NT2/D1 (cell line): ENCODE measurements at regions not wholly inside any gene's neighbourhood (a gene's known extent, or its start where the extent isn't known, plus 50 kb on each side); places are given as distances from the start of the nearest gene placed in this dataset.

Experiments used
- DNase-seq: peaks from one replicate; pipeline ENCODE4 v3.0.0-alpha.2; 2011; ENCODE audit warnings: low read depth, low spot score
- H3K27me3 ChIP-seq: 2 replicates; pipeline ENCODE4 v1.6.0; 2011; ENCODE audit warnings: mild to moderate bottlenecking; ENCODE audit not compliant: insufficient read length, insufficient read depth
- H3K36me3 ChIP-seq: 2 replicates; pipeline ENCODE4 v1.6.1; 2011; ENCODE audit warnings: mild to moderate bottlenecking, low read length, mixed read lengths; ENCODE audit not compliant: insufficient read depth, insufficient read length
- H3K4me1 ChIP-seq: 2 replicates; pipeline ENCODE4 v1.5.1; 2011; ENCODE audit not compliant: insufficient read depth, insufficient read length
- H3K4me3 ChIP-seq: 2 replicates; pipeline ENCODE4 v1.5.1; 2011; ENCODE audit warnings: low read depth; ENCODE audit not compliant: insufficient read length
- H3K9ac ChIP-seq: 2 replicates; pipeline ENCODE4 v1.6.0; 2011; ENCODE audit warnings: low read depth; ENCODE audit not compliant: insufficient read length
- H3K9me3 ChIP-seq: 2 replicates; pipeline ENCODE4 v1.5.1; 2011; ENCODE audit warnings: mild to moderate bottlenecking, low read length; ENCODE audit not compliant: insufficient read depth
- SUZ12 ChIP-seq: IDR thresholded peaks from 2 replicates; pipeline ENCODE4 v1.6.1; 2011; ENCODE audit not compliant: insufficient read length, insufficient read depth; ENCODE audit errors: extremely low read depth
- YY1 ChIP-seq: IDR thresholded peaks from 2 replicates; pipeline ENCODE4 v1.6.1; 2011; ENCODE audit not compliant: insufficient read length, insufficient read depth
- ZNF274 ChIP-seq: IDR thresholded peaks from 2 replicates; pipeline ENCODE4 v1.6.1; 2011; ENCODE audit warnings: mild to moderate bottlenecking, low read depth, low read length

DNA sequence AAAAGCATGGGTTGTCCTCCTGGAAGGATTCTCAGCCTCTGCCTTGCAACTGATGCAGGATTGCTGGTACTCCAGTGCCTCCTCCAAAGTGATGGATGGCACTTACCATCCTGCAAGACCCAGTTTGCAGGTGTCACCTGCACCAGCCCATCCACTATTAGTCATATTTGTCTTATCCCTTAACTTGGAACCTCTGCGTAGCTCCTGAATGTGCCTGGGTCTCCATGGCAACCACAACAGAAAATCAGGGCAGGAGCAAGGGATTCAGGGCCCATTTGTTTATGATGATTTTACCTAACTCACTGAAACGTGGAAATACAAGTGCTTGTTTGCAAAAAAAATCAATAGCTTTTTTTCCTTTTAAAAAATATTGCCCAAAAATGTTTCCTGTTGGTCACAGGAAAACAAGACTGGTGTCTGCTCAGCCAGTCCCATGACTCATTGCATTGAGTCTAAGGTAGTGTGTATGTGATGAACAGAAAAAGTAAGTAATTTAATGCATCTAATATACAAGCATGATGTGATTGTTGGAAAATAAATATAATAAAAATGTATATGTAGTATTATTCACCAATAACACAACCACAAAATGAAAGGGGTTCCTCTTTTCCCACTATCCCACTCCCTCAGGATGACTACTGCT is 1196.3 kb upstream of the TMEM132C start:
- no peak overlapping the region for H3K9ac ChIP-seq
- H3K4me1 ChIP-seq = no peaks in the 10 kb centered on the region
- TF ChIP-seq ZNF274 (no peak), YY1 (no peak), SUZ12 (no peak)
- no peaks in the 10 kb centered on the region for H3K9me3 ChIP-seq
- DNase-seq = no peak
- no peaks in the 10 kb centered on the region for H3K27me3 ChIP-seq
- H3K36me3 ChIP-seq = no peaks in the 10 kb centered on the region
- no peak overlapping the region for H3K4me3 ChIP-seq

DNA sequence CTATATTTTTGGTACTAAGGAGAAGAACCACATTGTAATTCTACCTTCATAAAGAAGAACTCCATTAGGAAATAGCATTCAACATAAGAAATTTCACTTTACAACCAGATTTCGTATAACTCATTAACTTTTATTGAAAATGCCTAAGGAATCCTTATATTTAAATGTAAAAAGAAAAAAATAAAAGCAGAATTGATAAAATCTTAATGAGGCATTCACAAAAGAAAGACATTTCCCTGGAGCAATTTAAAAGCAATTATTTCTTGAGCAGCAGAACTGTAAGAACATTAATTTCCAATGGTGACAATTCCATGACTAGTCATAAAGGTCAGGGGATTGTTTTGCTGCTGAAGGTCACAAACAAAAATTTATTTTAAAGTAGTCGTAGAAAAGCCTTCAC is 1192.8 kb upstream of the TMEM132C start:
- H3K4me3 ChIP-seq = no peak overlapping the region
- H3K9me3 ChIP-seq = no peaks in the 10 kb centered on the region
- no peak for DNase-seq
- H3K9ac ChIP-seq = no peak overlapping the region
- TF ChIP-seq SUZ12 (no peak), ZNF274 (no peak), YY1 (no peak)
- no peaks in the 10 kb centered on the region for H3K27me3 ChIP-seq
- H3K4me1 ChIP-seq = no peaks in the 10 kb centered on the region
- no peaks in the 10 kb centered on the region for H3K36me3 ChIP-seq

DNA sequence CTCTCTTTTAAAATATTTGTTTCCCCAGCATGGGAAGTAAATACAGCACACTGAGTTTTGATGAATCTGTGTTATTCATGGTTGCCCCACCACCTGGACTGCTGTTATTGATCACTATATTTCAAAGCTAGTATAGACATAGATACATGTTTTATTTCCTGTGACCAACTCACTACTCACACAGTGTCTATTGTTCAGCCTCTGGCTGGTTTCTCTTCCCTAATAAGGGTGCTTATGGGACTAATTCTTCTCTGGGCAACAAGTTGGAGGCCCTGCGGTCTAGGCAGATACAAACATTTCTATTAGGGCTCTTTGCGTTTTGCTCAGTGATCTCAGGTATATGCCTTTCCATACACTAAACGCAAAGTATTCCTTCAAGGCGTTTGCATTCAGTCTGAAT is 1191.0 kb upstream of the TMEM132C start:
- TF ChIP-seq SUZ12 (no peak), YY1 (no peak), ZNF274 (no peak)
- H3K4me3 ChIP-seq = no peak overlapping the region
- H3K4me1 ChIP-seq = no peaks in the 10 kb centered on the region
- no peak overlapping the region for H3K9ac ChIP-seq
- DNase-seq = no peak
- H3K27me3 ChIP-seq = no peaks in the 10 kb centered on the region
- H3K36me3 ChIP-seq = no peaks in the 10 kb centered on the region
- H3K9me3 ChIP-seq = no peaks in the 10 kb centered on the region

DNA sequence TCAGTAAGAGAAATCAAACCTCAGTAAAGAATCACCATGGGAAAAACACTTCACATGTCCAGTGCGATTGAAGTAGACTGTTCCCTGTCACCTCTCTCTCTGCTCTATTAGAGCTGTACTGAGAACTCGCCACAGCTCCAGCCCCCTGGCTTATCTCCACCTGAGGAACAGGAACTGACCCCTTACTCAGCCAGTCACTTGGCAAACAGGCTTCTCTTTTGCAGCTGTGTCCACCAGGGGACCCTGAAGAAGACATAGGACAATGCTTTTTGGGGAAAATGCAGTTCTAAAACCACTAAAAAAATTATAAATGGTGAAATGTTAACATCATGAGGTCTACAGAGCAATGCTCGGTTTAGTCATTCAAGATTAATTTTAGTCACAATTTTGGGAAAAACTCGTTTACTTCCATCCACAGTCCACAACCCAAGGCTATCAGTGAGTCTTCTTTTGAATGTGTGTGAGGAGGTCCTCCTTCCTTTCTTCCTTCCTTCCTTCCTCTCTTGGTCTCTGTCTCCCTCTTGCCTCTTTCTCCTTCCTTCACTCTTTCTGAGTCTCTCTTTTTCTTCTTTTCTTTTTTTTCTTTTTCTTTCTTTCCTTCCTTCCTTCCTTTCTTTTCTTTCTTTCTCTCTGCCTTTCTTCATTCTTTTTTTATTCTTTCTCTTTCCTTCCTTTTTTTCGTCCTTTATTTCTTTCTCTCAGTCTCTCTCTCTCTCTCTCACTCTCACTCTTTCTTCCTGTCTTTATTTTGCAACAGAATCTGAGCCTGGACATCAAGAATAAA is 1189.5 kb upstream of the TMEM132C start:
- Histone ChIP-seq H3K36me3 (no peaks in the 10 kb centered on the region), H3K4me1 (no peaks in the 10 kb centered on the region), H3K4me3 (no peak overlapping the region), H3K9me3 (no peaks in the 10 kb centered on the region), H3K9ac (no peak overlapping the region), H3K27me3 (no peaks in the 10 kb centered on the region)
- DNase-seq = no peak
- TF ChIP-seq YY1 (no peak), ZNF274 (no peak), SUZ12 (no peak)

DNA sequence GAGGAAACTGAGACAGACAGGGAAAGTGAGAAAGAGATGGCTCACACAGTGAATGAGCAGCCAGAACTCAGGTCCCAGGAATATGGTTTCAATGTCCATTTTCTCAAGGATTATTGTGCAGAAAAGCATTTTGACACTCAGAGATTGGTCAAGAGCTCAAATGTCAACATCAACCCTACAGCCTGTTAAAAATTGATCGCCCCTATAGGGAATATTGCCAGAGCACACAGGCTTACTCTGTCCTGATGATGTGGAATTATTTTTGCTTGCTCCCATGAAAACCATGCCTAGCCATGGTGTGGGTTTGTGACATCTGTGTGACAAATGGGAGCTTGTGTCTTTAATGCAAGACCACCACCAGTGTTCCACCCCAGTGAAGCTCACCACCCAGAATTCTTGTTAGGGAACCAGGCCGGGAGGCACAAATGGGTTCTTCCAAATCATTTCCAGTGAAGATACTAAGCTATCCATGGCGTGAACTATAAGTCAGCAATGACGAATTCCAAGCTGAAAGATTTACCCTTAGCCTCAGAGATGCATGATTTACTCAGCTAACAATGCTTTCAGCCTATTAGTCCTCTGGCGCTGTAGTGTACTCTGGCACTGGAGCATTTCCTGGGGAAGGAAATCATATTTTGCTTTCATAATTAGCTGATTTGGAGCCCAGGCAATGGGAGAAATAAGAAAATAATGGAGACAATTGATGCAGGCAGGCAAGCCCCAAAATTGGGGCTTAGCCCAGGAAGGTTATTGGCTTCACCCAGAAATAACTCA is 1188.2 kb upstream of the TMEM132C start:
- DNase-seq = no peak
- TF ChIP-seq YY1 (no peak), ZNF274 (no peak), SUZ12 (no peak)
- Histone ChIP-seq H3K36me3 (no peaks in the 10 kb centered on the region), H3K9ac (no peak overlapping the region), H3K9me3 (no peaks in the 10 kb centered on the region), H3K4me3 (no peak overlapping the region), H3K4me1 (no peaks in the 10 kb centered on the region), H3K27me3 (no peaks in the 10 kb centered on the region)

DNA sequence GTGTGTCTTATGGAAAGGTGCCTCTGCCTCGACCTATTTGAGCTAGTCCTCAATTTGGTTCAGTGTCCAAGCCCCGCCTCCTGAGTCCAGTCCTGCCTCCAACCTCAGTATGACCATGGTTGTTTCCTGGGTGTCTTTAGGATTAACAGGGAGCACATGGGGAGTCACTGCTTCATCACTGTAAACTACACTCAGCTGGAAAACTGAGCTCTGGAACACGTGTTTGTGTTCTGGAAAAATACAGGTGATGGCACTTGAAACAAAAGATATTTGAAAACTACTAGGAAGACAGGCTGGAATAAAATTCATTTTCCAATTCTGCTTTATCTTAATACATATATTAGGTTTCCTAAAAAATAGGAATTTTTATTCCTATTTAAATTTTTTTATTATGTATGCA is 1187.3 kb upstream of the TMEM132C start:
- Histone ChIP-seq H3K36me3 (no peaks in the 10 kb centered on the region), H3K4me1 (no peaks in the 10 kb centered on the region), H3K9me3 (no peaks in the 10 kb centered on the region), H3K9ac (no peak overlapping the region), H3K4me3 (no peak overlapping the region), H3K27me3 (no peaks in the 10 kb centered on the region)
- no peak for DNase-seq
- TF ChIP-seq SUZ12 (no peak), YY1 (no peak), ZNF274 (no peak)

DNA sequence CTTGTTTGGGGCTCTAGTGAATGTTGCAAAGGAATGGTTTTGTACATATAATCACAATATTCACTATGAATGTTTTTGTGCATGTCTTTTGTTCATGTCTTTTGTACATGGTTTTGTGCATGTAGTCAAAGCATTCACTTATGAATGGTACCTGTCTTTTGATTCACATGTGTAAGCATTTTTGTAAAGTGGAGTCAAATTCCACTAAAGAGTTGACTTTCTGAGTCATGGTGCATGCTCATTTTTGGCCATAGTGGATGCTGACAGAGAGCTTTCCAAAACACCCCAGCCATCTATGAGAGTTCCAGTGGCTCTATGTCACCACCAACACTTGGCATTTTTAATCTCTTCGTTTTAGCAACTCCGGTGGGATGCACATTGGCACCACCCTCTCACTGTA is 1185.9 kb upstream of the TMEM132C start:
- Histone ChIP-seq H3K36me3 (no peaks in the 10 kb centered on the region), H3K27me3 (no peaks in the 10 kb centered on the region), H3K4me3 (no peak overlapping the region), H3K9ac (no peak overlapping the region), H3K4me1 (no peaks in the 10 kb centered on the region), H3K9me3 (no peaks in the 10 kb centered on the region)
- TF ChIP-seq ZNF274 (no peak), SUZ12 (no peak), YY1 (no peak)
- no peak for DNase-seq
